Ureter (tissue), 1 donor: ENCODE measurements at regions not wholly inside any gene's neighbourhood (a gene's known extent, or its start where the extent isn't known, plus 50 kb on each side); places are given as distances from the start of the nearest gene placed in this dataset.

ENCODE experiments used
- DNase-seq: peaks from one replicate; pipeline ENCODE4 v3.0.0-alpha.2; 2020; ENCODE audit warnings: low spot score
- donor health status: DM: yes; HTN: yes; CAD: no.

- DNase-seq, result no peak
These were observed 274.2 kb downstream of the FAM76B start for GRCh38 chr11:95515371-95515770.

GRCh38 chr11:95514416-95515110, 275.0 kb downstream of the FAM76B start:
- DNase-seq, result no peak

- peak; percentile 64 for DNase-seq
These were observed 276.9 kb downstream of the FAM76B start for GRCh38 chr11:95512682-95513081.

GRCh38 chr11:95512177-95512576, 277.4 kb downstream of the FAM76B start:
- no peak for DNase-seq

- DNase-seq, result no peak
These were observed 277.4 kb upstream of the SESN3 start for GRCh38 chr11:95508219-95508890.

GRCh38 chr11:95507794-95508193, 276.8 kb upstream of the SESN3 start:
- no peak for DNase-seq

GRCh38 chr11:95506777-95507176, 275.8 kb upstream of the SESN3 start:
- DNase-seq, result no peak

- no peak for DNase-seq
These were observed 275.0 kb upstream of the SESN3 start for GRCh38 chr11:95505927-95506426.

DNA sequence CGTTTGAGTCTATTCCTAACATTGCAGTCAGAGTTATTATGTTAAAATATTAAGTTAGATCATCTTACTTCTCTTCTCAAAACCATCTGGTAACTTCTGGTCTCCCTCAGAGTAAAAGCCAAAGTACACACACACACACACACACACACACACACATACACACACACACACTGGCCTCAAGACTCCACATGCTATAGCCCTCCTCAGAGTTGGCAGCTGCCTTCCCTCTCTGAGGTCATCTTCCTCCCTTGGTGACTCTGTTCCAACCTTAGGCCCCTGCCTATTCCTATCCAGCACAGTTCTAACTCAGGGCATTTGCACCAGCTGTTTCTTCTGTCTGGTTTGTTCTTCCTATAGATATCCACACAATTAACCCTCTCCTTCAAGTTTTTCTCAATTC, 272.0 kb upstream of the SESN3 start:
- DNase-seq, result no peak

GRCh38 chr11:95502522-95502921, 271.5 kb upstream of the SESN3 start:
- no peak for DNase-seq

DNA sequence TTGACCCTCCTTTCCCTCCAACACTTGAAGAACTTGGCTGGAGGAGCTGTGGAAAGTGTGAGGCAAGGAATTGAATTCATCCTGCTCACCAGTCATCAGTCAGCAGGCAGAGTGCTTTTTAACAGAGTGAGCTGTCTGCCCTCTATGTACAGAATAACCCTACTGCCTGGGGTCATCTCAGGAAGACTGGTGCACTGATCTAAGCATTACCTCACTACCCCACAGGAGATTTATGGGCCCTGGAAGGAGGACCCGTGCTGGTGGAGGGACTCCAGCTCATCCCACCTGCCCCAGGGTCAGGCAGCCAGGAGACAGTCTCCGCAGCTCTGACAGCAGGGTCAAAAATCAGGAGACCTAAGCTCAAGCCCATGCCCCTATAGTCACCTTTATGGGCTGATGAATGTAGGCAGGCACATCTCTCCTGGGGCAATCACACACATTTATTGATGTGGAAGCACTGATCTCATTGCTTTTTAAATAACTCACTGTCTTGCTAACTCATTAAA, 270.8 kb upstream of the SESN3 start:
- no peak for DNase-seq

DNA sequence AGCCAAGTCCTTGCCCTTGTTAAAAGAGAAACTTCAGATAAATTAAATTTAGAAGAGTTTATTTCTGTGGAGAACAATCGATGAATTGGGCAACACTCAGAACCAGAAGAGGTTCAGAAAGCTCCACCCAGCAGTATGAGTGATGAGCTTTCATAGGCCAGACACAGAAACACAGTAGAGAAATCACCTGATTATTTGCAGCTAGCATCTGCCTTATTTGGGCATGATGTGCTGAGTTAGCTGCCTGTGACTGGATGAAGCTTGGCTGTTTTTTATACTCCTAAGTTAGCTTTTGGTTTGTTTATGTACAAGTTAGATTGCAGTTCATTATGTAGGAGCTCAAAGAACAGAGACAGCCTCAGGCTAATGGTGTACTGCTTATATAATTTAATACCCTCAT, 269.5 kb upstream of the SESN3 start:
- no peak for DNase-seq

- no peak for DNase-seq
These were observed 268.6 kb upstream of the SESN3 start for GRCh38 chr11:95499516-95500135.

GRCh38 chr11:95498722-95499425, 267.9 kb upstream of the SESN3 start:
- no peak for DNase-seq

- DNase-seq, result no peak
These were observed 265.9 kb upstream of the SESN3 start for GRCh38 chr11:95496901-95497300.

DNA sequence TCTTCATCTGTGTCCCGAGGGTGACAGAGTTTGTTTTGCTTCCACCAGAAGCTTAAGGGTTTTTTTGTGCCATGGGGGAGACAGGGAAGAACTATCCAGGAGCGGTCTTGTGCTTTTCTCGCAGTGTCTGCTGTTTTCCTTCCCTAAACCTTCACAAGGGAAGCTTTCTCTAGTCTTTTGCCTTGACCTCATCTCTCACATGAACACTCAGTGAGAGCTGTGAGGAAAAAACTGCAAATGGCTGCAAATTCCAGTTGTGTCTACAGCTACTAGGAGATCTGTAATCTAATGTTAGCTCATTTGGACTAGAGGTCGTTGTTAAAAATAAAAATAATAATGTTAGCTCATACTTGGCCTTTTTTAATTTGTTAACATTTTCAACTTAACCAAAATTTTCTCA, 264.7 kb upstream of the SESN3 start:
- no peak for DNase-seq

DNA sequence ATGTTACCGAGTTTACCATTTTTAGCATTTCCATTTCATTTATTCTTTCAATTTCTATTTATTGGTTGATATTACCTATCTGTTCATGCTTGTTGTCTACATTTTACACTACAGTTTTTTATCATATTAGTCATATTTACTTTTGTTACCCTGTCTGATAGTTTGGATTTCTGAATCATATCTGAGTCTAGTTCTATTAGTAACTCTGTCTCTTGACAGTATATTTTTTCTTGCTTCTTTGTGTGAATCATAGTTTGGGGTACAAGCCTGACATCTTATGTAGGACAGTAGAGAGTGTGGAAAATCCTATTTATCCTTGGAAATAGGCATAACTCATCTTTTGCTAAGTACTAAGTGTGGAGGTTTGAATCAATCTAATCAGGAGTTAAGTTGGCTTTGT, 263.9 kb upstream of the SESN3 start:
- no peak for DNase-seq

- no peak for DNase-seq
These were observed 263.2 kb upstream of the SESN3 start for GRCh38 chr11:95494167-95494566.

GRCh38 chr11:95490625-95491024, 259.6 kb upstream of the SESN3 start:
- no peak for DNase-seq

DNA sequence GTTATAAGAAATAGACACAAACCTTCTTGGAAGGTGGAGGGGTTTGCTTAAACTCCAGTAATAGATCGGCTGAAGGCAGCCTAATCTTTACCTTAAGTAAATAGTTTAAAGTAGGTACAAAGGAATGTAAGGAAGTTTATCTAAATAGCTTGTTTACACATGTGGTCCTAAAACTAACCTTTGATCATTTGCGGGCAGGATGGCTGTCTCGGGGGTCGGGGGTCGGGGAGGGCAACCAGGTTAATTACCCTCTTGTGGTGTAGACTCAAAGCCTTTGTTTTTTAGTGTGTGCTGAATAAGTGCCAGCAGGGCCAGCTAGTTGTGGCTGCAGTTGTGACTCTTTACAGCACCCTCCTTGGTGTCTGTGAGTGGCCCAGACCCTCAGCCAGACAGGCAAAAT, 256.9 kb upstream of the SESN3 start:
- no peak for DNase-seq

- no peak for DNase-seq
These were observed 256.4 kb upstream of the SESN3 start for GRCh38 chr11:95487391-95487790.

DNA sequence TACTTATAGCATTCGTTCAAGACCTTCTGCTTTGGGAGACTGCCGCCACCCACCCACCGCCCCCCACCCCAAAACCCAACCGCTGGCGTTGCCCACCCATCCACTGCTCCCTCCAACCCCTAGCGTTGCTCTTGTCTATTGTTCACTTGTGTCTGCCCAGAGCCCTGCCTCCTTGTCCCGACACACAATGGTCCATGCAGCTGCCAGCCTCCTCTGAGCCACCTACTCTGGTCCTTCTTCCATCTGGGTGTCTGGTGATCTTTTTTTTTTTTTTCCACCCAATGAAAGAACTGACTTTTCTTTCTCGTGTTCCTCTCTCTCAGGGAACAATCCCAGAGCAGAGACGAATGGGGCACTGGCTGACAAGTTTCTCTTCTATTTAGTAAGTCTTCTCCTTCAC, 256.0 kb upstream of the SESN3 start:
- DNase-seq, result no peak
